IPS-NIHi7 (cell line): ENCODE measurements at regions not wholly inside any gene's neighbourhood (a gene's known extent, or its start where the extent isn't known, plus 50 kb on each side); places are given as distances from the start of the nearest gene placed in this dataset.

Experiments used
- DNase-seq: peaks from one replicate; pipeline ENCODE4 v3.0.0; 2012; ENCODE audit warnings: mixed read lengths; ENCODE audit errors: extremely low spot score

- no peak for DNase-seq
Observed at GRCh38 chr13:22126433-22127021, 455.7 kb downstream of the FGF9 start.

- DNase-seq = no peak
Observed at GRCh38 chr13:22127277-22128164, 456.6 kb downstream of the FGF9 start.

- no peak for DNase-seq
Observed at GRCh38 chr13:22128441-22129408, 457.9 kb downstream of the FGF9 start.

GRCh38 chr13:22130254-22130653, 459.4 kb downstream of the FGF9 start:
- no peak for DNase-seq

DNA sequence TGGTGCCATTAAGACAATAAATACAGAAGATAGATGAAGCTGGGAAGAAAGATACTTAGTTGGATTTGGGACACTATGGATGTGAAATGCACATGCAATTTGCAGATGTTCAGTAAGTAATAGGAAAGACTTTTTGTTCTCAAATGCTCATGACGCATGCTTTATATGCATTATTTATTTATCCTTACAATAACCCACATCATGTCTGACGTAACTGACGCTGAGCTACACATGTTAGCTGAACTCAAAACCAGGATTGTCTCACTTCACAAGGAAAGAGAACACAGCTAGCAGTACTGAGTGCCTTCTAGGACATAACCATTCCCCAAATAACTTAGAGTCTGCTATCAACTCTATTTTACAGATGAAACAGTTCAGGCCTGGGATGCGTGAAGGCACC, 463.4 kb downstream of the FGF9 start:
- no peak for DNase-seq

GRCh38 chr13:22135446-22135845, 464.6 kb downstream of the FGF9 start:
- DNase-seq = no peak

GRCh38 chr13:22137361-22138050, 466.6 kb downstream of the FGF9 start:
- DNase-seq = no peak

DNA sequence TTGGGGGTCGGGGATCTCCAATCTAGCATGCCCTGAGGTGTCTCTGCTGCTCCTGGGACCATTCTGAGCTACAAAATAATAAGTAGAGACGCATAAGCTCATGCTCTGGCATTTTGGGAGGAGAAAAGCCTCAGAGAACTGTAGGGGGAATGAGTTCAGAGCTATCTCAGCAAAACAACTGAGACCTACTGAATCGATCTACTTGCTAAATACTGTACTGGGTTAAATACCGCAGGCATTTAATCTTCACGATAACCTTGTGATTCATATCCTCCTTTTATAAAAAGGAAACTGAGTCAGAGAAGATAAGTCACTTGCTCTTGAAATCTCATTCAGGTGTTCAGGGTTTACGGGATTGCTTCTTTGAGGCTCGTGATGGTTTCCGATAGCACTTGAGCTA, 468.1 kb downstream of the FGF9 start:
- DNase-seq = no peak

- no peak for DNase-seq
Observed at GRCh38 chr13:22141716-22142115, 470.8 kb downstream of the FGF9 start.

GRCh38 chr13:22143671-22144070, 472.8 kb downstream of the FGF9 start:
- DNase-seq = no peak

GRCh38 chr13:22144806-22145205, 473.9 kb downstream of the FGF9 start:
- DNase-seq = no peak

DNA sequence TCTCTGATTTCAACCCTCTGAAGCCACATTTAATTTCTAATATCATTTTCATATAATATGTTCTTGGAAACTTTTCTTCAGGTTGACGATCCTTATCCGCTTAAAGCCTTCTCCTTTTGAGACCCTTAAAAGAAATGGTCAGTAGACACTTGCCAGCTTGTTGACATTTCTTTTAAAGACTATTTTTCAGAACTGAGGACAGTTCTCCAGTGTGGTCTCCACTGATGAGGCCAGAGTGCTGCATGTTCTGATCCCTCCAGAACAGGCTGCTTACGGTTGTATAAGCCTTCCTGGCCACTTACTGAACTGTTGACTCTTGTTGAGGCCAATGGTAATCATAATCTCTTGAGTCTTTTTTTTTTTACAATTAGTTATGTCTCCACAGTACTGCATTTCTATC, 477.3 kb downstream of the FGF9 start:
- no peak for DNase-seq

DNA sequence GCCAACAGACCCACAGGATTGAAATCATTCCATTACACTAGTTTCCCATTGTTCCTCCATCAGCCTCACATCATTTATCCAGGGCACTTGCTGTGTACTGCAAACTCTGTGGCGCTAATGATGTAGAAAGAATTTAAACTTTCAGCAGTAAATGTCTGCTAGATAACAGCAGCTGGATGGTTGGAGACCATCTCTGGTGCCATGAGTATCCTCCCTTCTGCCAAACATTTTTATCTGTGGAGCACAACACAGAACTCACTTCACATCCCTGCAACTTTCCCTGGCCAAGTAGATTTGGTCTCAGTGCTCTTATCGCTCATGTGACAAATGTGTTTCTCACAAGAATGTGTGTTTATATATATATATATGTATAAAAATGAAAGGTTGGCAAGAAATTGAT, 481.9 kb downstream of the FGF9 start:
- no peak for DNase-seq

DNA sequence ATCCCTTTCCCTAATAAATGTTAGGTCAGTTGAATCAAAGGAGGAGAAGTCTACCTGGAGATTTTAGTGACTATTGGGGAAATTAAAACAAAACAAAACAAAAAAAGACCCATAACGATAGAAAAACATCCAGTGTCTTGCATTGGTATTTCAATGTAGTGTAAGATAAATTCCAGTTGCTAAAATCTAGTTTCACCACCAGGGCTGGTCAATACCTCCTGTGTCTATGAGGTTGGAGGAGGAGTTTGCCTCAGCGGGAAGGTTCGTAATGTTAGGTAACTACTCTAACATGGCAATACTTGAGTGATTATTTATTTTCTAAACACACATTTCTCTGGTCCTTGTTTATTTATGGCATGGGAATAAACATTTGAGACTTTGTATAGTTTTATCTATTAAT, 483.2 kb downstream of the FGF9 start:
- DNase-seq = no peak

- no peak for DNase-seq
Observed at GRCh38 chr13:22161871-22162270, 491.0 kb downstream of the FGF9 start.

GRCh38 chr13:22162889-22163288, 492.0 kb downstream of the FGF9 start:
- DNase-seq = no peak

- no peak for DNase-seq
Observed at GRCh38 chr13:22168437-22169190, 497.7 kb downstream of the FGF9 start.

DNA sequence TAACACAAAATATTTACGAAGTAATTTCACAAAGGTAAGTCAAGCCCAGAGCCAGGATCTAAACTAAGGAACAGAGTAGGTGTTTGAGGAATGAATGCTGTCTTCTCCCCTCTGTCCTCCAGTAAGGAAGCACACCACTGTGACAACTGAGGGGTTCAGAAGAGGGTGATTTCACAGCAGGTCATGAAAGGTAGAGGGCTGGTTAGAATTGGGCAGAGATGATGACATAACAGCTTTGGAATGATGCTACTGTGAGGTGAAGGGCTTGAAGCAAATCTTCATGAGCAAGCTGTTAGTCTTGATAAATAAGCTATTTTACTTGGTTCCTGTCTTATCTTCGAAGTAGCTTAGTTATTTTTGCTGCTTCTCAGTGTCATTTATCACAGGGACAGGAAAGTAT, 498.6 kb downstream of the FGF9 start:
- no peak for DNase-seq

GRCh38 chr13:22173610-22174009, 502.7 kb downstream of the FGF9 start:
- no peak for DNase-seq

- peak; percentile 43 for DNase-seq
Observed at GRCh38 chr13:22175241-22175640, 504.4 kb downstream of the FGF9 start.

- peak; percentile 24 for DNase-seq
Observed at GRCh38 chr13:22175815-22176214, 504.9 kb downstream of the FGF9 start.
